Raji (cell line): ENCODE measurements at regions not wholly inside any gene's neighbourhood (a gene's known extent, or its start where the extent isn't known, plus 50 kb on each side); places are given as distances from the start of the nearest gene placed in this dataset.

Experiments
- POLR2A ChIP-seq: IDR thresholded peaks from 2 replicates; pipeline ENCODE4 v1.6.1; 2011; ENCODE audit warnings: low read depth, low read length, control low read depth; ENCODE audit not compliant: insufficient read depth

- TF ChIP-seq POLR2A, result no peak
Measured at GRCh38 chr7:25698451-25699113, 453.4 kb upstream of the NFE2L3 start.

GRCh38 chr7:25704413-25704812 is 447.6 kb upstream of the NFE2L3 start:
- no peak for TF ChIP-seq POLR2A

GRCh38 chr7:25706764-25707163 is 445.2 kb upstream of the NFE2L3 start:
- TF ChIP-seq POLR2A, result no peak

- TF ChIP-seq POLR2A, result no peak
Measured at GRCh38 chr7:25707768-25708620, 444.0 kb upstream of the NFE2L3 start.

GRCh38 chr7:25710959-25711358 is 441.0 kb upstream of the NFE2L3 start:
- TF ChIP-seq POLR2A, result no peak

- TF ChIP-seq POLR2A, result no peak
Measured at GRCh38 chr7:25711940-25712339, 440.1 kb upstream of the NFE2L3 start.

GRCh38 chr7:25712500-25712899 is 439.5 kb upstream of the NFE2L3 start:
- TF ChIP-seq POLR2A, result no peak

GRCh38 chr7:25714013-25714412 is 438.0 kb upstream of the NFE2L3 start:
- TF ChIP-seq POLR2A, result no peak

GRCh38 chr7:25716421-25716820 is 435.6 kb upstream of the NFE2L3 start:
- no peak for TF ChIP-seq POLR2A

- no peak for TF ChIP-seq POLR2A
Measured at GRCh38 chr7:25718596-25718995, 433.4 kb upstream of the NFE2L3 start.

GRCh38 chr7:25719190-25719896 is 432.7 kb upstream of the NFE2L3 start:
- no peak for TF ChIP-seq POLR2A

- no peak for TF ChIP-seq POLR2A
Measured at GRCh38 chr7:25720427-25720826, 431.6 kb upstream of the NFE2L3 start.

- TF ChIP-seq POLR2A, result no peak
Measured at GRCh38 chr7:25722856-25723255, 429.1 kb upstream of the NFE2L3 start.

GRCh38 chr7:25725451-25725850 is 426.5 kb upstream of the NFE2L3 start:
- no peak for TF ChIP-seq POLR2A

GRCh38 chr7:25726170-25726780 is 425.7 kb upstream of the NFE2L3 start:
- no peak for TF ChIP-seq POLR2A
